ENCODE measurements at regions not wholly inside any gene's neighbourhood (a gene's known extent, or its start where the extent isn't known, plus 50 kb on each side); places are given as distances from the start of the nearest gene placed in this dataset.
"Not testable (repeated sequence)": the region's sequence is repeated elsewhere in the genome, so short reads cannot be mapped to it uniquely, and the experiment has no call there.

DNA sequence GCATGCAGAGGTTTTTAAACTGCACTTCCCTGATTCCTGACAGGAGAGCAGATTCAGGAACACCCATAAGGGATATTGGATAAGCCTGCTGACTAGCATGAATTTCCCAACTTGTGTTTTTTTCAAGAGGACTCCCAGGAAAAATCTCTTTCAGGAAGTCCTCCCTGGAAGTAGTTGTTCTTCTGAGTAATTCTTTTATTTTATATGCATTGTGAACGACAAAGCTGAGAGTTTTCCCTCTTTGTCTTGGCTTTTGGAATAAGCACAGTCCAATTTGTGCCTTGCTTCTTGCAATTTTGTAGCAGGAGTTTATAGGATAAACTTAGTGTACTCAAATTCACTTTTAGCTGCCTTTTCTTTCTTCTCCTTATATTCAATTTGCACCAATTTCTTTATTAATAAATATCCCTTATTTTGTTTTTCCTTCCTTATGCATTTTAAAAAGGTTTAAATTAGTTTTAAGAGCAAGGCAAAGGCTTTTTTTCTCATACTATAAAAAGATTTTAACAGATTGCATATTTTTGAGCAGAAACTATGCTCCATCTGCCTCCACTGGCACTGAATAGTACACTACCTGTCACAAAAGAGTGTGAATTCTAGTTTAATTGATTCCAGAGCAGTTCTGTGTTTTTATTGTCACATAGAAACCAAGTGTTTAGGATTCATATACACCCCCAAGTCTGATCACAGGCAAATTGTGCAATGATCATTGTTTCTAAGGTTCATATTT, 543.3 kb upstream of the SPRY2 start:
- no peak for DNase-seq (ENCODE audit: low spot score)

DNA sequence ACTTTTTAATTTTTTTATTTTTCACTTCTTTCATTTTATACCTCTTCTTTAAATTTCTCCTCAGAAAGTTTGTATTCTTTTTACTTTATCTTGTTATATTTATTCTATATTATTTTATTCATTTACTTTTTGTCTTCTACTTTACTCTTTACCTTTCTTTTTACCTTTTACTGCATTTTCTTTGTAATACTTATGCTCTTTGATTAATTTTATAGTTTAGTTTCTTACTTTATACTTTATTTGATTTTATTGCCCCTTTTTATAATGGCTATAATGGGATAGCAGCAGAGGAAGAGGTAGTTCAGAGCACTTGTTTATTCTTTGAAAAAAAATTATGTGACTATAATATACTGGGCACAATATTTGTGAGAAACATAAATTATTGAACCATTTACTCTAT, 542.6 kb upstream of the SPRY2 start:
- no peak for DNase-seq (ENCODE audit: low spot score)

DNA sequence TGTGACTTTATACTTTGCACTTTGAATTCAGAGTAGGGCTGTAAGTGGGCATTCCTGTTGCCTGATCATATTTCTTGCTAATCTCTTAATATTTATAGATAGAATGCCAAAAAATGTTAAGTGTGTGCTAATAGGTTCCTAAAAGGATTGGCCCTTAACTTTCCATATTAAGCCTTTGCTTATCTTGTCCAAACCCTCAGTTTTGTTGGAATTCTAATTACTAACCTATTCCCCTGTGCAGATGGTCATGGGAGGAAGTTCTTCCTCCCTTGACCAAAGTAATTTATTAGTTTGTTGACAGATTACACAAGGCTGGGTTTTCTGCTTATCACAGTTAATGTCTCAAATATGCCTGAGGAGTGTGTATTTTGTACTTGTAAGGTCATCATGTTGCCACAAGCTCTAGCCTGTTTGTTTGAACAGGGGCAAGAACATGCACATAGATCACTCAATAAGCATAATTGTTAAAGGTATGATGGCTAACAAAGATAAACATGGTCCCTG, 541.1 kb upstream of the SPRY2 start:
- DNase-seq (ENCODE audit: low spot score), result no peak

DNA sequence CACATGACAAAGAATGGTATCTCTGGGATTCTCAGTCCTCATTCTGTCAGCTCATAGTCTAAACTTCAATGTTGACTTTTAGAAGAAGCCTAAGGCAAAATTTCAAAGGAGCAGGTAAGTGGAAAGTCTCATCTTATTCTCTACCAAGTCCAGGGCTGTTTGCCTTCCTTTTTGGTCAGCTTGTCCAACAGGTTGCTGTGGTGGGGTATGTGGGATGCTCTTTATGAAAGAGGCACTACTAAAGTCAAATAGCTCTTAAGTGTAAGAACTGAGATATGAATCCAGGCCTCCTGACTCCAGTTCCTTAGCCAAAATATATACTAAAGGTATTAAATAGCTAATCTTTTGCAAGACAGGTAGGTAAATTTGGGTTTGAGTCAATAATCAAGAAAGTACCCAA, 540.6 kb upstream of the SPRY2 start:
- no peak for DNase-seq (ENCODE audit: low spot score)

DNA sequence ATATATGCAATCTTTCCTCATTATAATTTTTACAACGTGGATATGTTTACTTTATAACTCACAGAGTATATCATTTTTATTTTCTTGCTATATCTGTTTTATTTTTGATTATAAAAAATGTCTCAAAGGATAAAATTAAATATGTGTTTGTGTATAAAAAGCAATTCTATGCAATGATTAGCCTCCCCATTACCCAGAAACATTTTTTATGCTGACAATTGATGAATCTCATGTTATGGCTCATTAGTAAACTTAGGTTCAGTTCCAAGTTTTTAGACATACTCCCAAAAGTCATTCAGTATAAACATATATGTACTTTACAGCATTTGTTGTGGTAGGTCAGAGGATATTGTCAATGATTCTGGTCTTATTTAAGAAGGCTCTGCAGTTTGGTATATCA, 540.1 kb upstream of the SPRY2 start:
- no peak for DNase-seq (ENCODE audit: low spot score)

DNA sequence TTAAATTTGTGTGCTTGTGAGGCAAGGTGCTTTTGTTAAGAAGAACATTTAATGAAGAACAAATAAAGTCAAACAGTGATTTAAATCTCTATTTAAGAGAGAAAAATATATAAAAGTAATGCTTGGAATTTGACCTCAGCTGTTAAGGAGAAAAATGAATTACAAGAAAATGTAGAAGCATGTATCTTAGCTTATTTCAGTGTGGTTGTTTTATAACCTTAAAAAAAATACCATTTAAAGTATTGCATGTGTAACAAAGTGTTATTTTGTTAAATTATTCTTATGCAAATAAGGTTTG, 537.0 kb upstream of the SPRY2 start:
- DNase-seq (ENCODE audit: low spot score), result no peak

DNA sequence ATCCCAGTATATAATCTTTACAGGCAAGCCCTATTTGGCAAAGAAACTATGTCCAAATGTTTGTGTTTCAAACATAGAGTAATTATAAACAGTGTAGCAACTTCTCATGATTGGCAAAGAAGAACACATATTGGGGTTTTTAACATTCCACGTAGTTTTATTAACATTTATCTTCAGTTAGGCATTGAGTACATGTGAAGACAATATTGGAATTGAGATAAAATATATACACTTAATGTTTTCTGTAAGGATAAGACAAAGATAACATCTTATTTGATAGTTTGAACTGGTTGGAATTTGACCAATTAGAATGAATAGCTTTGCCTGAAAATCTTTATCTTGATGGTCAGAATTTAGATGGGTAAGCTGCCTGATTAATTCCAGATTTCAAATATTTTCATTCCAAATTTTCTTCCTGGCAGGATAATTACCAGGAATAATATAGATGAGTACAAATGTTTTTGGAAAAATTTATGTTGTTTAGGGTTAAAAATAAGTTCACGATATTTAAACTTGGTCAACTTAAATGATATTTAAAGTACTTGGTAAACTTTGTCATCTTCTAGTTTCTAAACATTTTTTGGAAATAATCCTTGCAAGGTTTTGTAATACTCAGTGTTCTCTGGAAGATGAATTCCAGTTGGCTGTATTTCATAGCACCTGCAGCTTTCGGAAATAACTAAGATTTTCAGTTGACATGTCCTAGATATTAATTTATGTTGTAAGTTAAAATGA, 536.5 kb upstream of the SPRY2 start:
- no peak for DNase-seq (ENCODE audit: low spot score)

DNA sequence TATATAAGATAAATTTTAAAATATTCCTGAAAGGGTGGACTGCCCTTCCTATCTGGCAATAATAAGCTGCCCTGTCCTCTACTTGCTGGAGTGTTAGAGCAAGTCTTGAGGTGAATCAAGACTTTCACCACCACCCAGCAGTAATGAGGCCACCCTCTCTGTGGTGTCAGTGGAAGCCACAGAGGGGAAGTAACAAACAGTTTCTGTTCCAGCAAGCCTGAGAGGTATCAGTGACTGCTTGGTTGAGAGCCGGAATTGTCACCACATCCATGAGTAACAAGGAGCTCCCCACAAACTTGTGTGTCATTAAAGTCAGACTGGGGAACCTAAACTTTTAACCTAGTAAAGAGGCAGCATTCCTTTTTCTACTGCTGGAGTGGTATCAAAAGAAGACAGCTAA, 532.7 kb upstream of the SPRY2 start:
- DNase-seq (ENCODE audit: low spot score), result peak; percentile 6

DNA sequence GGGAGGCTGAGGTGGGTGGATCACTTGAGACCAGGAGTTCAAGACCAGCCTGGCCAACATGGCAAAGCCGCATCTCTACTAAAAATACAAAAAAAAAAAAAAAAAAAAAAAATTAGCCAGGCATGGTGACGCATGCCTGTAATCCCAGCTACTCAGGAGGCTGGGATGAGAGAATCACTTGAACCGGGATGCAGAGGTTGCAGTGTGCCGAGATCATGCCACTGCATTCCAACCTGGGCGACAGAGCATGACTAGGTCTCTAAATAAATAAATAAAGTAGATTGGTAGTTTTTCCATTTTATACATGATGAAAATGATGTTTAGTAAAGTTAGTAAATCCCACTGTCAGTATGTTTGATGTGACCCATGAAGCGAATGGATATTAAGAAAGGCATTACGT, 531.0 kb upstream of the SPRY2 start:
- not testable (repeated sequence) for DNase-seq (ENCODE audit: low spot score)

DNA sequence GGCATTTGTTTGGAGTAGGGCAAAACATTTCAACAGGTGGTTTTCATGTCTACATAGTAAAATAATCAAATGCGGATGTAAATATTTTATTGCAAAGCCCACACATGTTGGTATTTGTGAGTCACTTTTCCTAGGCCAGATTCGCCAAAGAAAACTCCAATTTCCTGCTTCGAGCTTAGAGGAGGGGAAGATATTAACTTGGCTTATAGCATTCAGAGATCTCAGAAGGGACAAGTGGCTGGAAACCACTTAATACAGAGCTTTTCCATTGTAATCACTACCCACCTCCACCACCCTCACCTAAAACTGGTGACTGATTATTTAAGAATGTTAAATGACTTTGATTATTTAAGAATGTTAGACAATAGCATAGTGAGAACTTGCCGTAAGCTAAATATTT, 530.6 kb upstream of the SPRY2 start:
- DNase-seq (ENCODE audit: low spot score), result peak; percentile 57

DNA sequence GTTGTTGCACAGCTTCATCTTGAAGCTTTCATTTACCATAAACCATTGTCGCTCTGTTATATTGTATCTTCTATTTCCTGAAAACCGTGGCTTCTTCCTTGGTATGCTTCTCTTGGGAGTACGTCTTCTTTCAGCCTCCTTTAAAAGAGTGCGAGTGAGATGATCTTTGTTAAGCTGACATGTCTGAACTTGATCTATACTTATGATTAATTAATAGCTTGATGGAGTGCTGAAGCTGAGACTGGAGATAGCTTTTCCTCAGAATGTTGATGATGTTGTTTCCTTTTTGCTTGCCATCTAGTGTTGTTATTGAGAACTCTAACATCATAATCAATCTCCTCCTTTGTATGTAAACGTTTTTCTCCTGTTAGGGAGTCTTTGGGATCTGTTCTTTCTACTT, 529.3 kb upstream of the SPRY2 start:
- no peak for DNase-seq (ENCODE audit: low spot score)

DNA sequence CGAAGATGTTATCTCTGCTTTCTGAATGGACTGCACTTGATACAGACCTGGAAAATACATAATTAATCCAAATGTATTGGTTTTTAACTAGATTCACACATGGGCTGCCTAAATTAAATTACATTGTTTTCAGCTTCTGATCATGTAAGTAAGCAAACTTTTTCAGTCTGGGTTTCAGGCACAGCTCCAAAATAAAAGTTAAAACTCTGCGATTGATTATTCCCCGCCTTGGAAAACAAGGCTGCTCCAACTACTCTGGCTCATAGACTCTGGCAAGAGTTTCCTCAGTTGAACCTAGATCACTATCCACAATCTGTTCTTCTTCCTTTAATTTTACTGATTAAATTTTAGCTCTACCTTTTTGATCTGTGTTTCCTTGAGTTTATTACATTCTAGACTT, 526.0 kb upstream of the SPRY2 start:
- no peak for DNase-seq (ENCODE audit: low spot score)

DNA sequence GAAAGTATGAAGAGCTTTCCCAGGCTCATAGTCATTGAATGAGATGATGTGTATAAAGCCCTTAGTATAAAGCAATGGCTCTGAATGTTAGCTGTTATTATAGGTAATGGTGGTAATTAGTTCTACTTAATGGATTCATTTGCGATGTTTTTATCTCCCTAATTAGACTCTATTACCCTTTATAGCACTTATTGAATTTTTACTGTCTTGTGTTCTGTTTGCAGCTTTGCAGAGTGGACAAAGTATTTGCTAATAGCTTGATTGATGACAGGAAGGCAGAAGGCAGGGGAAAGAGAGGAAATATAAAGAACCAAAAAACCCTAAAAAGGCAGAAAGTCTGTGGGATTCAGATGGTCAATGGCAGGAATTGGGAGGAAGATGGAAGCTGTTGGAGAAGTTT, 524.4 kb upstream of the SPRY2 start:
- no peak for DNase-seq (ENCODE audit: low spot score)

DNA sequence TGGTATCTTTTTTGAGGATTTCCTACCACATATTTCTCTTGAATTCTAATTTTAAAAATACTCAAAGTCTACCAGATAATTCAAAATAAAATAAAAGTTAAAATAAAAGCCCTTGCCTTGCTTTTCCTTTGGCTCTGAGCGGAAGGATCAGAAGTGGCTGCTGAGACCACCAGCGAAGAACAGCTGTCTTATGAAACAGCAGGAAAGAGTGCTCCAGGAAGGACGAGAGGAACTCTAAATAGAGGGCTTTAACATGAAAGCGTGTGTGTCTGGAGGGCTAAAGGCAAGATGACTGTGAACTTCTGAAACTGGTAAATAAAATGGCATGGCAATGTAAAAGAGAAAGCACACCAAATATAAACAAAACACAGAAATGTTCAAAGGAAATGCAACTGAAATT, 521.5 kb upstream of the SPRY2 start:
- no peak for DNase-seq (ENCODE audit: low spot score)

DNA sequence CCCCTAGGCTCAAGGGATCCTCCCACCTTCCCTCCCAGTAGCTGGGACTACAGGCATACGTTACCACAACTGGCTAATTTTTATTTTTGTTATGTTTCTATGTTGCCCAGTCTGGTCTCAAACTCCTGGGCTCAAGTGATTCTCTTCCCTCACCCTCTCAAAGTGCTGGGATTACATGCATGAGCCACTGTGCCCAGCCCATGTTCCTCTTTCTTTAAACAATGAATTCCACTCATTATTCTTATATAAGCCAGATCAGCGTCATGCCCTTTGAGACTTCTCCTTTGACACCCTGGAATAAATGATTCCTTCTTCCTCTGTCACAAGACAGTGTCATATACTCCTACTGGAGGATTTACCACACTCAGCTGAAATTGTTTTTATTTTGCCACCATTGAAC, 519.9 kb upstream of the SPRY2 start:
- no peak for DNase-seq (ENCODE audit: low spot score)

DNA sequence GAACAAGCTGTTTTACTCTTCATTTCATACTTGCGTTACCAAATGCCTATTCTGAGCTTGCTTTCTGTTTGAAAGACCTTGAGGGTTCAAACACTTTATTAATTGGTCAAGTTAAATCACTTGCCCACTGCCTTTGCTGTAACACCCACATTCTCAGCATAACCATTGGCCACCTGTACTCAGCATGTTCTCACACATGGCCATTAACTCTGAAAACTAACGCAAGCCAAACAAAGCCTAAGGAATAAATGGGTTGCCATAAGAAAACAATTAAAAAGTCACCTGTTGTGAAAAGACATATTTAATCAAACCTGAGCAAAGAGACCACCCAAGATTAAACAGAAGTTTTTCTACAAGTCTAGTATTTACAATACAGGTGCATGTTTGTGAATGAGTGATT, 517.2 kb upstream of the SPRY2 start:
- DNase-seq (ENCODE audit: low spot score), result no peak

DNA sequence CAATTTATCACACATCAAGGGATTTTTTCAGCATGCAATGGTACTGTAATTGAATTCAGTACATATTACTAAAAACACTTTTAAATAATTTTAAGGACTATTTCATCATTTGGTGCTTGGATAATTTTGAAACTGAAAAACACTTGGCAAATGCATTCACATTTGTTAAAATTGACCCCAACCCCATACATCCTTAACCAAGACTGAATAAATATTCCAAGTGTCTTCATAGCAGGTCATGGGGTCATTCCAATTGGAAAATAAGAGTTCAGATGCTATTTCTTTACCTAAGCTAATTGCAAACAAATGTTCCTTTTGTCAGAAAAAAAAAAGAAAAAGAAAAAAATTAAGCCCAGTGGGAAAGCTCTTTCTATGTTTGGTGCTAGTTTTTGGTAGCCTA, 516.4 kb upstream of the SPRY2 start:
- DNase-seq (ENCODE audit: low spot score), result no peak

DNA sequence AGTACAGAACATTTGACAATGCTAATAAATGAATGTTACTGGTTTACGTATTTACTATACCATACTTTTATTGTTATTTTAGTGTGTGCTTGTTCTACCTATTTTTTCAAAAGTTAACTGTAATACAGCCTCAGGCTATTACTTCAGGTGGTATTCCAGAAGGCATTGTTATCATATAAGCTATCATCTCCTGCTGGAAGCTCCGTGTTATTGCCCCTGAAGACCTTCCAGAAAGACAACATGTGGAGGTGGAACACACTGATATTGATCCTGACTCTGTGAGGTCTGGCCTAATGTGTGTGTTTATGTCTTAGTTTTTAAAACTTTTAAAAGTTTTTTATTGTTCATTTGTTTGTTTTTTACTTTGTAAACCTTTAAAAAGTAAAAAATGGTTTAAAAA, 509.8 kb upstream of the SPRY2 start:
- DNase-seq (ENCODE audit: low spot score), result no peak

DNA sequence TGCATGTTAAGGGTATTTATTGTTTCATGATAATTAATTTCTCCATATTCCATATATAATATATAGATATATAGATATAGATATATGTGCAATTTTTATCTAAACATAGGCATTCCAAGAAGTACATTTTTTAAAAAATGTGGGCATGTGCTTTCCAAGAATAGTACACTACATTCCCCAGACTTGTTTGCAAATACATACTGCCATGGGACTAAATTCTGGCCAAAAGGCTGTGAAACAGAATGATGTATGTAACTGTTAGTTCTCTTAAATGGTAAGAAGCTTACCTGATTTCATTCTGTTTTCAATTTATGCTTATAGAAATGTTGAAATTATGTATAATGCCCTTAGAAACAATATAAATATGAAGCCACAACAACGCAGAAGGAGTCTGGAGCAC, 503.2 kb upstream of the SPRY2 start:
- no peak for DNase-seq (ENCODE audit: low spot score)

DNA sequence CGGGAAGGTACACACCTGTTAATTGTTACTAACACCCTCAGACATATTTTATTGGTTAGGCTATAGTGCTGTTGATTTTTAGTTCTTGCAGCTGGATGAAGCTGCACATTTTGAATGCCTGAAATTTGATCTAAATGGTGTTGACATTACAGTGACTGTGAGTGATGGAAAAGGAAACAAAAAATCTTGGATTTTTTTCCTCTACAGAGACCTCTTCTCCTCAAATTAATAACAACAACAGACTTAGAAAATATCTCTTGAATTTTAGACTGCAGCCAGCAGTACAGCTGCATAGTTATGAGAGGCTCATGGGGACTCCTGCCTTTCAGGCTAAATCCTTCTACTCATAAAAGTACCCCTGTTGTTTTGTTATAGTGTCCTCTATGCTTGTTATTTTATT, 500.5 kb upstream of the SPRY2 start:
- DNase-seq (ENCODE audit: low spot score), result no peak

DNA sequence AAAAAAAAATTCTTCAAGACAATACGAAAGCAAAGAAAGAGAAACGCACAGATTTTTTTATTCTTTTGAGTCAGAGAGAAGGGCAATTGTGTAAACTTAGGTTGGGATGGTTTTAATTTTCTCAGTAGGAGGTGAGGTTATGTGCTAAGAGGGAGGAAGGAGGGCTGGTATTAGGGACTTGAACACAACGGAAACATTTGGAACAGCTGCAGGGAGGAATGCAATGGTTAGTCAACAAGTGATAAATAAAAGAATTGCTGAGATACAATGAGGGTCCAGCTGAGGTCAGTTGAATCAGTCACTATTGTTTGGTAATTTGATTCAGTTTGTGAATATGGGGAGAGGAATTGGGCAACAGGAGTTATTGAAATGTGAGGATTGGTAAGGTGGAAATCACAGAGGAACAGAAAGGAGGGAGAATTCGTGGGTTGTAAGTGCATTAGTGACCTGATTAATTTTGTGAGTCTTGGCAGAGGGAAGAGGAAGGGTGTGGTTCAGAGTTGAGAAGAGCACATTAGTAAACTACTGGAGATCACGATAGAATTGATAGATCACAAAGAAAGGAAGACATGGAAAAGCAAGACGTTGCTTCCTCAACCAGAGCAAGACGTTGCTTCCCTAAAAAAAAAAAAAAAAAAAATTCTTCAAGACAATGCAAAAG, 499.5 kb upstream of the SPRY2 start:
- DNase-seq (ENCODE audit: low spot score), result no peak

DNA sequence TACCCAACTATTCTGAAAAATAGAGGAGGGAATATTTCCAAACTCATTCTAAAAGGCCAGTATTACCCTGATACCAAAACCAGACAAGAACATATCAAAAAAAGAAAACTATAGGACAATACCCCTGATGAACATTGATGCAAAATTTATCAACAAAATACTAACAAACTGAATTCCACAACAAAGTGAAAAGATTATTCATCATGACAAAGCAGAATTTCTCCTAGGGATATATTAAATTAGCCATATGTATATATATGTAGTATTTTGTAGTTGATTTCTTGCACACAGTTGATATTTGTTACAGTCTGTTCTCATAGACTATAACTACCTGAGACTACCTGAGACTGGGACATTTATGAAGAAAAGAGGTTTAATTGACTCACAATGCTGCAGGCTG, 495.0 kb upstream of the SPRY2 start:
- DNase-seq (ENCODE audit: low spot score), result no peak

DNA sequence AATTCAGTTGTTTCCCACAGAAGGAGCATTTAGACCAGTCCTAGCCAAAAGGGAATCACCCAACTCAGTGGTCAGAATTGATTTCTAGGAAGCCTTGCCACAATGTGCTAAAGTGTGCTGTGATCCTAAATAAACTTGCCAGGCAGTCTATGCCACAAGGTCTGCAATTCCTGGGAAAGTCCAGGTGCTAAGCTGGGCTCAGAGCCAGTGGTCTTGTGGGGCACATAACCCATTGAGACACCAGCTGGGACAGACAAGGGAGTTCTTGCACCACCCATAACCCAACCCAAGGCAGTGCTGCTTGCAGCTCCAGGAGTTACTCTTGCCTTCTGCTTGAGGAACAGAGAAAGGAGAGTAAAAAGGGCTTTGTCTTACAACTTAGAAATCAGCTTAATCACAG, 489.5 kb upstream of the SPRY2 start:
- no peak for DNase-seq (ENCODE audit: low spot score)

All from H4 (cell line).